Trophoblast cell (in vitro differentiated cells and primary cell): ENCODE measurements at regions not wholly inside any gene's neighbourhood (a gene's known extent, or its start where the extent isn't known, plus 50 kb on each side); places are given as distances from the start of the nearest gene placed in this dataset.

Experiments used
- DNase-seq, 2 donors: peaks; one replicate each; pipeline ENCODE4 v3.0.0-alpha.2; 2016
- H2AFZ ChIP-seq: 2 replicates; pipeline ENCODE4 v1.6.1; 2013; ENCODE audit warnings: low read length, moderate library complexity, mild to moderate bottlenecking; ENCODE audit not compliant: insufficient read depth, poor library complexity
- H2AK5ac ChIP-seq: 2 replicates; pipeline ENCODE4 v1.6.1; 2013; ENCODE audit warnings: mild to moderate bottlenecking, low read length
- H2BK120ac ChIP-seq: 2 replicates; pipeline ENCODE4 v1.6.1; 2013; ENCODE audit warnings: low read length, mild to moderate bottlenecking, moderate library complexity; ENCODE audit not compliant: insufficient read depth, poor library complexity
- H2BK12ac ChIP-seq: 2 replicates; pipeline ENCODE4 v1.6.1; 2013; ENCODE audit warnings: mild to moderate bottlenecking, low read length, moderate library complexity
- H2BK5ac ChIP-seq: 2 replicates; pipeline ENCODE4 v1.6.1; 2013; ENCODE audit warnings: low read length, low read depth, moderate library complexity, mild to moderate bottlenecking; ENCODE audit not compliant: poor library complexity
- H3K14ac ChIP-seq: 2 replicates; pipeline ENCODE4 v1.6.1; 2013; ENCODE audit warnings: mild to moderate bottlenecking, low read length
- H3K18ac ChIP-seq: 2 replicates; pipeline ENCODE4 v1.6.1; 2013; ENCODE audit warnings: mild to moderate bottlenecking, low read length
- H3K23ac ChIP-seq: 2 replicates; pipeline ENCODE4 v1.6.1; 2013; ENCODE audit warnings: low read length
- H3K27ac ChIP-seq: 2 replicates; pipeline ENCODE4 v1.5.1; 2013; ENCODE audit warnings: low read depth, mild to moderate bottlenecking, inconsistent platforms, low read length, moderate library complexity
- H3K27me3 ChIP-seq: 2 replicates; pipeline ENCODE4 v1.6.1; 2013; ENCODE audit warnings: inconsistent platforms, mild to moderate bottlenecking, low read length, moderate library complexity; ENCODE audit not compliant: insufficient read depth
- H3K36me3 ChIP-seq, 2 experiments: 1 replicate in 1 of 2; 2 replicates in 1 of 2; pipeline ENCODE4 v1.6.1; 2013; ENCODE audit warnings: low read length in 2 of 2, mild to moderate bottlenecking in 2 of 2, moderate library complexity in 1 of 2; ENCODE audit not compliant: insufficient read depth in 2 of 2, control insufficient read depth in 1 of 2
- H3K4ac ChIP-seq: 2 replicates; pipeline ENCODE4 v1.6.1; 2013; ENCODE audit warnings: low read depth, mild to moderate bottlenecking, low read length, moderate library complexity
- H3K4me1 ChIP-seq, 2 experiments: 1 replicate in 1 of 2; 2 replicates in 1 of 2; pipeline ENCODE4 v1.6.1; 2013; ENCODE audit warnings: low read length in 2 of 2, mild to moderate bottlenecking in 2 of 2, moderate library complexity in 1 of 2; ENCODE audit not compliant: insufficient read depth in 2 of 2, control insufficient read depth in 1 of 2
- H3K4me2 ChIP-seq: 2 replicates; pipeline ENCODE4 v1.6.1; 2013; ENCODE audit warnings: inconsistent platforms, mild to moderate bottlenecking, low read length, moderate library complexity
- H3K4me3 ChIP-seq: 2 replicates; pipeline ENCODE4 v1.5.1; 2013; ENCODE audit warnings: mild to moderate bottlenecking, low read depth, low read length, inconsistent platforms
- H3K79me1 ChIP-seq: one replicate; pipeline ENCODE4 v1.6.1; 2013; ENCODE audit warnings: low read length
- H3K79me2 ChIP-seq: 2 replicates; pipeline ENCODE4 v1.6.1; 2013; ENCODE audit warnings: low read length, mild to moderate bottlenecking; ENCODE audit not compliant: control insufficient read depth, insufficient read depth, poor library complexity
- H3K9ac ChIP-seq: 2 replicates; pipeline ENCODE4 v1.6.1; 2013; ENCODE audit warnings: mild to moderate bottlenecking, low read length
- H3K9me3 ChIP-seq: 2 replicates; pipeline ENCODE4 v1.6.1; 2013; ENCODE audit warnings: low read depth, mild to moderate bottlenecking, control low read depth, inconsistent platforms, low read length; ENCODE audit not compliant: insufficient read depth
- H4K12ac ChIP-seq: 2 replicates; pipeline ENCODE4 v1.6.1; 2013; ENCODE audit warnings: low read depth, mild to moderate bottlenecking, low read length, moderate library complexity
- H4K8ac ChIP-seq: 2 replicates; pipeline ENCODE4 v1.6.1; 2013; ENCODE audit warnings: low read depth, mild to moderate bottlenecking, low read length, moderate library complexity
- H4K91ac ChIP-seq: one replicate; pipeline ENCODE4 v1.6.1; 2013; ENCODE audit warnings: low read depth, mild to moderate bottlenecking, low read length, moderate library complexity
- WGBS: extraction: QIAGEN DNeasy Blood & Tissue Kit; methylation state at CpG from one replicate; pipeline ENCODE4 v1.1.7; 2013; ENCODE audit warnings: missing lambda C conversion rate; ENCODE audit not compliant: insufficient read length, insufficient coverage; ENCODE audit errors: extremely low coverage; 5-methylcytosine and 5-hydroxymethylcytosine counted together

DNA sequence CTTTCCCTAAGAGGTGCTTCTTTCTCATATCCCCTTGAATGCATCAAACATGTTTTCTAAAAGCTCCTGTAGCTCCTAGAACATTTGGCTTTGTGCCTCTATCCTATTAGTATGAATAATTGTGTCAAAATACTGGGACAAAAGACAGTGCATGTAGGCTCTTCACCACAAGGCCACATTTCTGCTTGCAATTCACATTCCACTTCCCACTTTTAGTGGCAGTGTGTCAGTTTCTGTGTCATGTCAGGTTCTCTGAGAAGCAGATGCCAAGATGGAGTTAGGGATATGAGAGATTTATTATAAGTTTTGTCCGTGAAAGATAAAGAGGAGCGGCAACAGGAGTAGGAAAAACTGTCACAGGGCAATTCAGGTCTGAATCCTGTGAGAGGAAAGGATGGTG lies 61.3 kb upstream of the GPRIN3 start:
- no peak overlapping the region for H2BK12ac ChIP-seq
- no peaks in the 10 kb centered on the region for H3K36me3 ChIP-seq
- no peak overlapping the region for H4K12ac ChIP-seq
- no peak overlapping the region for H3K23ac ChIP-seq
- H3K4ac ChIP-seq: no peak overlapping the region
- no CpG with 5 or more reads among the region's 2 CpGs for WGBS
- H2BK5ac ChIP-seq: no peak overlapping the region
- H3K14ac ChIP-seq: no peak overlapping the region
- H3K27me3 ChIP-seq: no peaks in the 10 kb centered on the region
- no peak overlapping the region for H2BK120ac ChIP-seq
- no peak overlapping the region for H4K8ac ChIP-seq
- H3K27ac ChIP-seq: no peak overlapping the region
- H4K91ac ChIP-seq: no peak overlapping the region
- no peaks in the 10 kb centered on the region for H3K79me2 ChIP-seq
- no peak overlapping the region for H3K18ac ChIP-seq
- no peak overlapping the region for H3K9ac ChIP-seq
- H3K9me3 ChIP-seq: no peaks in the 10 kb centered on the region
- H3K4me3 ChIP-seq: no peak overlapping the region
- no peak overlapping the region for H2AFZ ChIP-seq
- H2AK5ac ChIP-seq: no peak overlapping the region
- no peaks in the 10 kb centered on the region for H3K4me1 ChIP-seq
- H3K4me2 ChIP-seq: no peak overlapping the region
- no peaks in the 10 kb centered on the region for H3K79me1 ChIP-seq
- DNase-seq: no peak

DNA sequence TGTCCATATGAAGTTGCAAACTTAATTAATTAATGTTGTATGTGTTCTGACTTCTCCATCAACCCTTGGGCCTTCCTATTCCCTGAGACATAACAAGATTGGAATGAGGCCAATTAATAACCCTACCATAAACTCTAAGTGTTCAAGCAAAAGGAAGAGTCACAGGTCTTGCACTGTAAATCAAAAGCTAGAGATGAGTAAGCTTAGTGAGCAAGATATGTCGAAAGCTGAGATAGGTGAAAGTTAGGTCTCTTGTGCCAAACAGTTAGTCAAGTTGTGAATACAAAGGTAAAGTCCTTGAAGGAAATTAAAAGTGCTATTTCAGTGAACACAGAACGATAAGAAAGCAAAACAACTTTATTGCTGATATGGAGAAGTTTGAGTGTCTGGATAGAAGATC lies 58.2 kb upstream of the GPRIN3 start:
- no peaks in the 10 kb centered on the region for H3K79me2 ChIP-seq
- no peak overlapping the region for H2BK120ac ChIP-seq
- H3K36me3 ChIP-seq: no peaks in the 10 kb centered on the region
- H3K4me2 ChIP-seq: no peak overlapping the region
- H3K79me1 ChIP-seq: no peaks in the 10 kb centered on the region
- H3K9ac ChIP-seq: no peak overlapping the region
- no peaks in the 10 kb centered on the region for H3K4me1 ChIP-seq
- H3K27me3 ChIP-seq: no peaks in the 10 kb centered on the region
- H2BK12ac ChIP-seq: no peak overlapping the region
- H3K9me3 ChIP-seq: no peaks in the 10 kb centered on the region
- H2AK5ac ChIP-seq: no peak overlapping the region
- no peak overlapping the region for H3K27ac ChIP-seq
- WGBS: no CpG with 5 or more reads among the region's 2 CpGs
- H3K14ac ChIP-seq: no peak overlapping the region
- no peak overlapping the region for H4K12ac ChIP-seq
- H4K91ac ChIP-seq: no peak overlapping the region
- H4K8ac ChIP-seq: no peak overlapping the region
- no peak overlapping the region for H3K23ac ChIP-seq
- no peak overlapping the region for H2AFZ ChIP-seq
- H3K4ac ChIP-seq: no peak overlapping the region
- H2BK5ac ChIP-seq: no peak overlapping the region
- H3K4me3 ChIP-seq: no peak overlapping the region
- DNase-seq: no peak
- no peak overlapping the region for H3K18ac ChIP-seq

DNA sequence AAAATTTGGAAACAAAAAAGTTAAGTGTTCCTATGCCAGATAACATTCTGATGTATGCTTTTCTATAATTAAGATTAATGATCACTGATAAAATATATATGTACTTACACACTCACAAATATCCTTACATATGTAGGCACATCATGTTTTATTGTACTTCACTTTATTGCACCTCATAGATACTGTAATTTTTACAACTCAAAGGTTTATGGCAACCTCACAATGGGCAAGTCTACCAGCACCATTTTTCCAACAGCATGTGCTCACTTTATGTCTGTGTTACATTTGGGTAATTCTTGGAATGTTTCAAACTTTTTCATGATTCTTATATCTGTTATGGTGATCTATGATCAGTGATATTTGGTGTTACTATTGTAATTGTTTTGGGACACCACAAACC lies 57.8 kb upstream of the GPRIN3 start:
- Histone ChIP-seq H3K27me3 (no peaks in the 10 kb centered on the region), H3K9ac (no peak overlapping the region), H3K9me3 (no peaks in the 10 kb centered on the region), H2BK5ac (no peak overlapping the region), H3K79me1 (no peaks in the 10 kb centered on the region), H3K4ac (no peak overlapping the region), H3K4me1 (no peaks in the 10 kb centered on the region), H4K91ac (no peak overlapping the region), H3K14ac (no peak overlapping the region), H2BK12ac (no peak overlapping the region), H3K4me3 (no peak overlapping the region), H3K27ac (no peak overlapping the region), H4K12ac (no peak overlapping the region), H4K8ac (no peak overlapping the region), H3K79me2 (no peaks in the 10 kb centered on the region), H2BK120ac (no peak overlapping the region), H3K18ac (no peak overlapping the region), H2AK5ac (no peak overlapping the region), H3K23ac (no peak overlapping the region), H2AFZ (no peak overlapping the region), H3K4me2 (no peak overlapping the region), H3K36me3 (no peaks in the 10 kb centered on the region)
- DNase-seq: no peak

- WGBS: no CpG with 5 or more reads among the region's 4 CpGs
- H3K9ac ChIP-seq: no peak overlapping the region
- no peaks in the 10 kb centered on the region for H3K79me1 ChIP-seq
- H3K23ac ChIP-seq: no peak overlapping the region
- H3K4me2 ChIP-seq: no peak overlapping the region
- H2AFZ ChIP-seq: no peak overlapping the region
- no peak overlapping the region for H3K4me3 ChIP-seq
- H3K14ac ChIP-seq: no peak overlapping the region
- H3K36me3 ChIP-seq: no peaks in the 10 kb centered on the region
- H2BK5ac ChIP-seq: no peak overlapping the region
- no peak overlapping the region for H4K8ac ChIP-seq
- no peak overlapping the region for H3K27ac ChIP-seq
- no peak overlapping the region for H3K4ac ChIP-seq
- H2AK5ac ChIP-seq: no peak overlapping the region
- no peaks in the 10 kb centered on the region for H3K9me3 ChIP-seq
- no peaks in the 10 kb centered on the region for H3K79me2 ChIP-seq
- H3K4me1 ChIP-seq: no peaks in the 10 kb centered on the region
- no peaks in the 10 kb centered on the region for H3K27me3 ChIP-seq
- H4K91ac ChIP-seq: no peak overlapping the region
- H4K12ac ChIP-seq: no peak overlapping the region
- H2BK12ac ChIP-seq: no peak overlapping the region
- no peak overlapping the region for H3K18ac ChIP-seq
- H2BK120ac ChIP-seq: no peak overlapping the region
- no peak for DNase-seq
Observed at GRCh38 chr4:89364541-89364940, 56.9 kb upstream of the GPRIN3 start.

GRCh38 chr4:89363786-89364185 lies 56.2 kb upstream of the GPRIN3 start:
- DNase-seq: no peak
- Histone ChIP-seq H2AK5ac (no peak overlapping the region), H4K91ac (no peak overlapping the region), H3K18ac (no peak overlapping the region), H2BK5ac (no peak overlapping the region), H3K9ac (no peak overlapping the region), H2AFZ (no peak overlapping the region), H3K27me3 (no peaks in the 10 kb centered on the region), H3K79me2 (no peaks in the 10 kb centered on the region), H3K4me3 (no peak overlapping the region), H2BK120ac (no peak overlapping the region), H3K4me1 (no peaks in the 10 kb centered on the region), H3K4ac (no peak overlapping the region), H3K4me2 (no peak overlapping the region), H3K79me1 (no peaks in the 10 kb centered on the region), H4K12ac (no peak overlapping the region), H2BK12ac (no peak overlapping the region), H3K36me3 (no peaks in the 10 kb centered on the region), H3K27ac (no peak overlapping the region), H4K8ac (no peak overlapping the region), H3K9me3 (no peaks in the 10 kb centered on the region), H3K23ac (no peak overlapping the region), H3K14ac (no peak overlapping the region)
- no CpG with 5 or more reads among the region's 7 CpGs for WGBS
